ENCODE measurements at regions not wholly inside any gene's neighbourhood (a gene's known extent, or its start where the extent isn't known, plus 50 kb on each side); places are given as distances from the start of the nearest gene placed in this dataset.
A peak's percentile ranks its signal among the peaks of the same experiment; 100 is the strongest.

- ATAC-seq, result peak; percentile 100
- H3K79me2 ChIP-seq (ENCODE audit: low read length), result no peaks in the 10 kb centered on the region
- H4K20me1 ChIP-seq (ENCODE audit: low read length), result no peaks in the 10 kb centered on the region
- H3K4me1 ChIP-seq (ENCODE audit: insufficient read depth, low read length), result peaks cover 11% of the 10 kb centered on the region
- no peaks in the 10 kb centered on the region for H3K9me3 ChIP-seq (ENCODE audit: low read length)
- H3K36me3 ChIP-seq (ENCODE audit: low read depth, low read length), result no peaks in the 10 kb centered on the region
- H3K27me3 ChIP-seq (ENCODE audit: low read length), result no peaks in the 10 kb centered on the region
- H3K27ac ChIP-seq (ENCODE audit: low read length), result peak overlapping the region; percentile 37
- no peak overlapping the region for H3K4me3 ChIP-seq (ENCODE audit: low read length)
- H3K9me2 ChIP-seq (replicated peaks; ENCODE audit: low read length), result no peaks in the 10 kb centered on the region
- TF ChIP-seq EZH2phosphoT487 (IDR thresholded peaks at IDR 0.05; ENCODE audit: borderline replicate concordance, low read length), result no peak
- TF ChIP-seq CTCF (conservative IDR thresholded peaks at IDR 0.05; ENCODE audit: low read depth, low read length), result no peak
- TF ChIP-seq EZH2 (IDR thresholded peaks at IDR 0.05; ENCODE audit: low read length, unreplicated experiment), result no peak
- ChIA-PET CTCF (interaction anchor here (0.6 kb wide), 1 partner anchor 97 kb away, joined by 3 read pairs; no protein-coding TSS in a partner anchor), POLR2A (ENCODE audit: unreplicated experiment) (no interaction called here)
- H2AFZ ChIP-seq (ENCODE audit: low read length), result no peak overlapping the region
- no peak overlapping the region for H3K4me2 ChIP-seq (ENCODE audit: low read length)
- no peaks in the 10 kb centered on the region for H3F3A ChIP-seq (ENCODE audit: low read length, unreplicated experiment)
- intact Hi-C loops (cut with micrococcal nuclease), result no loop called here
- no TSS peak for BruUV-seq (replicated peaks)
- no peak overlapping the region for H3K9ac ChIP-seq (ENCODE audit: low read length)
- DNase-seq, result peak; percentile 81
These were observed 76.2 kb upstream of the TNFSF11 start for GRCh38 chr13:42497798-42498197.

GRCh38 chr13:42498521-42498920 is 75.4 kb upstream of the TNFSF11 start:
- H3K4me2 ChIP-seq (ENCODE audit: low read length), result no peak overlapping the region
- H3K36me3 ChIP-seq (ENCODE audit: low read depth, low read length), result no peaks in the 10 kb centered on the region
- intact Hi-C loops (cut with micrococcal nuclease), result no loop called here
- H3K9ac ChIP-seq (ENCODE audit: low read length), result no peak overlapping the region
- ATAC-seq, result no peak
- peak overlapping the region; percentile 20 for H3K27ac ChIP-seq (ENCODE audit: low read length)
- H4K20me1 ChIP-seq (ENCODE audit: low read length), result no peaks in the 10 kb centered on the region
- no peaks in the 10 kb centered on the region for H3K79me2 ChIP-seq (ENCODE audit: low read length)
- no peak for DNase-seq
- H3K9me3 ChIP-seq (ENCODE audit: low read length), result no peaks in the 10 kb centered on the region
- CTCF ChIA-PET, result no interaction called here
- POLR2A ChIA-PET (ENCODE audit: unreplicated experiment), result no interaction called here
- no peaks in the 10 kb centered on the region for H3K27me3 ChIP-seq (ENCODE audit: low read length)
- H3F3A ChIP-seq (ENCODE audit: low read length, unreplicated experiment), result no peaks in the 10 kb centered on the region
- peaks cover 11% of the 10 kb centered on the region for H3K4me1 ChIP-seq (ENCODE audit: insufficient read depth, low read length)
- no peak overlapping the region for H3K4me3 ChIP-seq (ENCODE audit: low read length)
- no peaks in the 10 kb centered on the region for H3K9me2 ChIP-seq (replicated peaks; ENCODE audit: low read length)
- H2AFZ ChIP-seq (ENCODE audit: low read length), result no peak overlapping the region
- BruUV-seq (replicated peaks), result no TSS peak
- TF ChIP-seq CTCF (conservative IDR thresholded peaks at IDR 0.05; ENCODE audit: low read depth, low read length) (no peak), EZH2 (IDR thresholded peaks at IDR 0.05; ENCODE audit: low read length, unreplicated experiment) (no peak), EZH2phosphoT487 (IDR thresholded peaks at IDR 0.05; ENCODE audit: borderline replicate concordance, low read length) (no peak)
